Left colon (tissue), 2 donors: ENCODE measurements at regions not wholly inside any gene's neighbourhood (a gene's known extent, or its start where the extent isn't known, plus 50 kb on each side); places are given as distances from the start of the nearest gene placed in this dataset.
"Not testable (repeated sequence)": the region's sequence is repeated elsewhere in the genome, so short reads cannot be mapped to it uniquely, and the experiment has no call there.

Experiments used
- ATAC-seq: fragments of 200-7000 bp; cut with Tn5 transposase; one replicate; pipeline ENCODE4 v1.9.1; 2020; ENCODE audit warnings: mild to moderate bottlenecking, moderate library complexity
- DNase-seq, 2 donors: peaks; one replicate each; pipeline ENCODE4 v3.0.0-alpha.2; 2020
- intact Hi-C, 2 donors: fragments of 100-400 bp; cut with DNase I in 1 of 2; cut with micrococcal nuclease in 1 of 2; formaldehyde crosslinking; loops; one replicate each; pipeline versions ENCODE4 v1.11.2 to v1.14.0; 2022; cut with DNase I, micrococcal nuclease
- donor health status: DM: no; HTN: no; CAD: no.
- donor health status: DM: yes; HTN: yes; CAD: no.

DNA sequence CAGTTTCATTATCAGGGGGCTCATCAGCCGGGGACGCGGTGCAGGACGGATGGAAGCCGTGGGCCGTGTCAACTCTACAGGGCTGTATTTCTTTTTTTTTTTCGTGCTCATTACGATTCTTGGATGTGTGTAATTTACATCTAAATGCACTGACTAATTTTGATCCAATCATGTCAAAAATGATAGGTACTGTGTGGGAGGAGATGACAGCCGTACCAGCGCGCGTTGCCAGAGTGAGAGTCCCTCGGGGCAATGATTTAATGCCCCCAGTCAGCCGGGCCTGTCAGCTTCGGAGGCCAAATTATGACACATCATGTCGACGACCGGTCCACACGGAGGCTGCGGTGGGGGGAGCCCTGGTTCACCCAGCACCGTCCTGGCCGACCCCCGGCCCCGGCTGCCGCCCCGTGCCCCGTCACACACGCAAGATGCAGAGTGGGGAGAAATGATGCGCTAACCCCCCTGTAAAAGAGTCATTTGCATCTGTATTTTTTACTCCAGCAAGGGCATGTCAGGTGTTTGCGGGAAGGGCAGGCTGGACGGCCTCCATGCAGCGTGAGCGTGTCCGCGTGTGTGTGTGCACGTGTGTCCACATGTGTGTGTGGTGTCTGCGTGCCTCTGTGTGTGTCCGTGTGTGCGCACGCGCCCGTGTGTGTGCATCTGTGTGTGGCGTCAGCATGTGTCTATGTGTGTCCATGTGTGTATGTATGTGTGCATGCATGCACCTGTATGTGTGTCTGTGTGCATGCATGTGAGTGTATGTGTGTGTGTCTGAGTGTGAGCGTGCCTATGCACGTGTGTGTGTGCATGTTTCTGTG is 74.3 kb upstream of the PPP2R3B start:
- ATAC-seq (no peak), DNase-seq (no peak)
- intact Hi-C loops: no loop called here

DNA sequence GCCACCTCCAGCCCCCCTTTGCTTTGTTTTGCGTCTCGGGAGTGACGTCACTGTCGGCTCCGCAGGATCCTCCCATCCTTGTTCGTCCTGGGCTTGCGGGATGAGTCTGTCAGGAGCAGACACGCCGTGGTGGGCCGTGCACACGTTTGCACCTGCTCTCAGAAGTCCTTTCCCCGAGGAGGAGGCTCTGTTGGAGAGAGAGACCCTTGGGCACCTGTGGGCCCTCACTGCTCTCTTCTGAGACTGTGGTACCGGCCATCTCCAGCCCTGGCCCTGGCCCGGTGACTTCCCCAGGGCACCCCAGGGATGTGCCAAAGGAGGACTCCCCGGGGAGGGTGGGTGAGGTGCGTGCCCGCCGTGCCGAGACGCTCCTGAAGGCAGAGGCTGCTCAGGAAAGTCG is 76.1 kb upstream of the PPP2R3B start:
- ATAC-seq (no peak), DNase-seq (no peak)
- intact Hi-C loops: no loop called here

DNA sequence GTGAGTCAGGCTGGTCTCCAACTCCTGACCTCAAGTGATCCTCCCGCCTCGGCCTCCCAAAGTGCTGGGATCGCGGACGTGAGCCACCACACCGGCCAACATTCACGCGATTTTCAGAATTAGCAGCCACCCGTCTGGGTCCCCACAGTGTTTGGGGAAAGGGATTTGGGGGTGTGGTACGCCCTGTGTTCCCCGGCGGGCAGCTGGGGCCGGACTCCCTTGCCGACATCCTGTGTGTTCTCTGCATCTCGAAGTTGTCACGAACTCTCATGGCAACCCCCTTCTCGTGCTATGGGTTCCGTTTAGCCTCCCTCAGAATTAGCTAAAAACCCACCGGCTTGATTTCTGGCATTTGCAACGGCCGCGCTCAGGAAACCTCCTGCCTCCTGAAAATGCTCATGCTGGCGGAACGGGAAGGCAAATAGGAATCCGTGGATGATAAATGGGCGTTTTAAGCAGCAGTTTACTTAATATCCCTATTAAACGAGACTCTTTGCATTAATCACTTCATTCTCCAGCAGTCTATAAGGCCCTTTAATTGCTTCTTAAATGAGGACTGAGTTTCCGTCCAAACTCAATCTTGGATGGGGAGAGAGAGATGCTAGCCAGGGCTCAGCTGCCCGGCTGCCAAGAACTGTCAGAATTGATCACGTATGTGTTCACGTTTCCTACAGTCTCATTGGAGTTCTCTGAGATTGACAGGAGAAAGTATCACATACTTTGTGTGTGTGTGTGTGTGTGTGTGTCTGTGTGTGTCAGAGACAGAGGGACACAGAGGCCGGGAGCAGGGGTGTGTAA is 78.9 kb upstream of the PPP2R3B start:
- ATAC-seq (no peak), DNase-seq (no peak)
- intact Hi-C loops: no loop called here

DNA sequence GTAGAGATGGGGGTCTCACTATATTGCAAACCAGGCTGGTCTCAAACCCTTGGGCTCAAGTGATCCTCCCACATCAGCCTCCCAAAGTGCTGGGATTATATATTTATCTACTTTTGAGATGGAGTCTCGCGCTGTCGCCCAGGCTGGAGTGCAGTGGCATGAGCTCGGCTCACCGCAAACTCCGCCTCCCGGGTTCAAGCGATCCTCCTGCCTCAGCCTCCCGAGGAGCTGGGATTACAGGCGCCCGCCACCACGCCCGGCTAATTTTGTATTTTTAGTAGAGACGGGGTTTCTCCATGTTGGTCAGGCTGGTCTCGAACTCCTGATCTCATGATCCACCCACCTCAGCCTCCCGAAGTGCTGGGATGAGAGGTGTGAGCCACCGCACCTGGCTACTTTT is 80.1 kb upstream of the PPP2R3B start:
- DNase-seq, intact Hi-C loops, ATAC-seq: not testable (repeated sequence)

DNA sequence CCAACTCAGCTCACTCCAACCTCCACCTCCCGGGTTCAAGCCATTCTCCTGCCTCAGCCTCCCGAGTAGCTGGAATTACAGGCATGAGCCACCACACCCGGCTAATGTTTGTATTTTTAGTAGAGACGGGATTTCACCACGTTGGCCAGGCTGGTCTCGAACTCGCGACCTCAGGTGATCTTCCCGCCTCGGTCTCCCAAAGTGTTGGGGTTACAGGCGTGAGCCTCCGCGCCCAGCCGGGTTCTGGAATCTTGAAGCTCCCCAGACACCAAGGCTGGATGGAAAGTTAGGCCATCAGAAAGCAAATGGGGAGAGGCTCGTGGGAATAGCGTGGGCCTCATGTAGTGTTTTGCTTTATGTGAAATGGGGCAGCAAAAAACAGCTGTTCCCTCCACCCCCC is 81.0 kb upstream of the PPP2R3B start:
- ATAC-seq, DNase-seq, intact Hi-C loops: not testable (repeated sequence)

DNA sequence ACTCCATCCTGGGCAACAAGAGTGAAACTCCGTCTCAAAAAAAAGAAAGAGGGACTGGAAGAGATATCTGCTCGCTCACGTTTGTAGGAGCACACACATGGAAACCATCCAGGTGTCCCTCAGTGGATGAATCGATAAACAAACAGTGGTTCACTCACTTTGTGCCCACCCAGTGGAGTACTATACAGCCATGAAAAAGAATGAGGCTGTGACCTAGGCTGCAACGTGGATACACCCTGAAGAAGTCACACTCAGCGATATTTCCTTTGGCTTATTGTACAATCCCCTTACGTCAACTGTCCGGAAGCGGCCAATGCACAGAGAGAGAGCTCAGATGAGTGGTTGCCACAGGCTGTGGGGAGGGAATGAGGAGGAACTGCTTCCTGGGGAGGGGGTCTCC is 82.3 kb upstream of the PPP2R3B start:
- DNase-seq: no peak
- no peak for ATAC-seq
- intact Hi-C loops: no loop called here

DNA sequence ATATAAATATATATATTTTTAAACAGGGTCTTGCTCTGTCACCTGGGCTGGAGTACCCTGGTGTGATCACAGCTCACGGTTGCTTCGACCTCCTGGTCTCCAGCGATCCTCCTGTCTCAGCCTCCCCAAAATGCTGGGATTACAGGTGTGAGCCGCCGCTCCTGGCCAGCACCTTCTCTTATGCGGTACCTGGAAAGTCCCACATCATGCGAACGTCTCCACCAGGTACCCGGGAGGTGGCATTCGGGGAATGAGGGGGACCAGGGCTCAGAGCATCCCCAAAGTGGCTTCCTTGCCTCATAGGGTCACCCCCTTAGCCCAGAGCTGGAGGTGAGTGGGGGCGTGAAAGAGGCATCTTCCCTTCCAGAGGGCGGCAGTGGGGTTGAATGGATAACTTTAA is 84.0 kb upstream of the PPP2R3B start:
- no peak for DNase-seq
- intact Hi-C loops: no loop called here

DNA sequence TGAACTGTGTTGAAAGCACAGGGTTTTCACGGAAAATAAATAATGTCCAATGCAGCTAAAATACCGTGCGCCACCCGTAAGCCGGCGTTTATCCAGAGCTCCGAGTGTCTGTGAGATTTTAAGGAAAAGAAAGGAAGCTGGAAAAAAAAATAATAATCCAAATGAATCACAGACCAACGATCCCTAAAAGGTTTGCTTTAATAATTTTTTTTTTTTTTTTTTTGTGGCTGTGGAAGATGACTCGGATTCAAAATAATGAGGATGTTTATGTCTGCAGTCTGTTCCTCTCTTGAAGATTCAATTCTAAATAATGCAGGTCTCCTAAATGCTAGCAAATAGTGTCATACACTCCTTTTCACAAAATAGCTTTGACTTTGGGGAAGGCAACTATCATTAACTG is 84.6 kb upstream of the PPP2R3B start:
- intact Hi-C loops: no loop called here
- no peak for DNase-seq
- ATAC-seq: no peak

More for the DNA sequence above, 84.0 kb upstream of the PPP2R3B start:
- ATAC-seq: no peak

DNA sequence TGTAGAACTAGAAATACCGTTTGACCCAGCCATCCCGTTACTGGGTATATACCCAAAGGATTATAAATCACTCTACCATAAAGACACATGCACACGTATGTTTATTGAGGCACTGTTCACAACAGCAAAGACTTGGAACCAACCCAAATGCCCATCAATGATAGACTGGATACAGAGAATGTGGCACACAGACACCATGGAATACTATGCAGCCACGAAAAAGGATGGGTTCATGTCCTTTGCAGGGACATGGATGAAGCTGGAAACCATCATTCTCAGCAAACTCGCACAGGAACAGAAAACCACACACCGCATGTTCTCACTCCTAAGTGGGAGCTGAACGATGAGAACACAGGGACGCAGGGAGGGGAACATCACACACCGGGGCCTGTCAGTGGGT is 85.6 kb upstream of the PPP2R3B start:
- intact Hi-C loops, DNase-seq, ATAC-seq: not testable (repeated sequence)

DNA sequence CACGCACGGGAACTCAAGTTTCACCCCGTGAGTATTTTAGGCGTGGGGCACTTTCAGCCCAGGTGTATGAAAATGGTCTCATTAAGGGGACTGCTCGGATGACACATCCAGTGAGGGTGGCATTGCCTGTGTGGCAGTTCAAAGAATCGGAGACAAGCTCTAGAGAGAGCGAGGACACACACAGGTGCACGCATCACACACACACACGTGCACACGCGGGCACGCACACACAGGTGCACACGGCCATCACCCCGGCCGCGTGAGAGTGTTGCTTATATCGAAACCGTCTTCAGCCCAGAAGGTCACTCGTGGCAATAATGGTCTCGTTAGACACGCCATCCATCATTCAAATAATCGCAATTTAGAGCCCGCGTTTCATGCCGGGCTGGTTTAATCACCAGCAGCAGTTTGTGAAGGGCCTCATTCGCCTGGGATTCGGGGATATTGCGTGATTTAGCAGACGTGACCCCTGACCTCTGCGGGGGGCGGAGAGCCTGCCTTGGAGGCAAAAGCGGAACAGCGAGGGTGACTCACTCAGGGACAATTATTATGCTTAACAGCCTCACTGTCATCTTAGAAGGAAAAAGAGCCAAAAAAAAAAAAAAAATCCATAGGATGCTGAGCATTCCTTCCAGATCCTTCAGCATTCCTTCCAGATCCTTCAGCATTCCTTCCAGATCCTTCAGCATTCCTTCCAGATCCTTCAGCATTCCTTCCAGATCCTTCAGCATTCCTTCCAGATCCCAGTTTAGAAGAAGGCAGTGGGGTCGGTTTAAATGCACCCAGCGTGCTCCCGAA is 89.4 kb upstream of the PPP2R3B start:
- intact Hi-C loops: no loop called here
- no peak for ATAC-seq
- DNase-seq: no peak

DNA sequence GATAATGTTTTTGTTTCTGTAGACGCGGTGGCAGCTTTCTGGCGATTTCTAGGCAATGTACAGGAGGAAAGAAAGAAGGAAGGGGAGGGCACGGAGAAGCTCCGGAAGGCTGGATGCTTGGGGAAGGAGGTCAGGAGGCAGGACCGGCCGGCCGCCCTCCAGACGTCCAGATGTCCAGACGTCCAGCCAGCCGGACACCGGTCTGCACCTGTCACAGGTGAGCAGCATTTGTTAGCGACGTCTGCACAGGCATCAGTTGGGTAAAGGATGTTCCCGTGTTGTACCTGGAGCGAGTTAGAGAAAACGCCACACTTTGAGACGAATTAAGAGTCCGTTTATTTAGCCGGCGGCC is 90.0 kb upstream of the PPP2R3B start:
- no peak for DNase-seq
- intact Hi-C loops: no loop called here
- no peak for ATAC-seq

DNA sequence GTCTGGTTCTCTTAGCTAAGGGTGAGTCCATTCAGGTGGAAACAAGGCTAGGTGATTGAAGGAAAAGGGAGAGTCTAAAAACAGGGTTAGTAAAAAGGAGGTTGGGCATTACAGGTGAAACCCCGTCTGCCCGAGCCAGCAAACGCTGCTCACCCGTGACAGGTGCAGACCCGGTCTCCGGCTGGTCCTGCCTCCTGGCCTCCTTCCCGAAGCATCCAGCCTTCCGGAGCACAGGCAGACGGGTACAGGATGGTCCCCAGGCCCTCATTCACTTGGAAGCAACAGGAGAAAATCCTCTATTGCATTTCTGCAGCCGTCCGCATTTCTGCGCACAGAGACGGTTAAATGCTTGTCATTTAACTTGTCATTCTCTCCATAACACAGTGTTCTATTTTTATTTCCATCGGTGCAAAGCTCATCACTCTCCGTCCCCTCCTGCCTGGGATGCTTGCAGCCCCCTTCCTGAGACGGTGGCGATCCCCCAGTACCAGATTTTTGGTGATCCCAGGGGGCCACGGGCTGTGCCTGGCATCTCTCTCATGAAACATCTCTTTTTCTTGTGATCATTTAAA is 90.8 kb upstream of the PPP2R3B start:
- DNase-seq: no peak
- ATAC-seq: no peak
- intact Hi-C loops: no loop called here

DNA sequence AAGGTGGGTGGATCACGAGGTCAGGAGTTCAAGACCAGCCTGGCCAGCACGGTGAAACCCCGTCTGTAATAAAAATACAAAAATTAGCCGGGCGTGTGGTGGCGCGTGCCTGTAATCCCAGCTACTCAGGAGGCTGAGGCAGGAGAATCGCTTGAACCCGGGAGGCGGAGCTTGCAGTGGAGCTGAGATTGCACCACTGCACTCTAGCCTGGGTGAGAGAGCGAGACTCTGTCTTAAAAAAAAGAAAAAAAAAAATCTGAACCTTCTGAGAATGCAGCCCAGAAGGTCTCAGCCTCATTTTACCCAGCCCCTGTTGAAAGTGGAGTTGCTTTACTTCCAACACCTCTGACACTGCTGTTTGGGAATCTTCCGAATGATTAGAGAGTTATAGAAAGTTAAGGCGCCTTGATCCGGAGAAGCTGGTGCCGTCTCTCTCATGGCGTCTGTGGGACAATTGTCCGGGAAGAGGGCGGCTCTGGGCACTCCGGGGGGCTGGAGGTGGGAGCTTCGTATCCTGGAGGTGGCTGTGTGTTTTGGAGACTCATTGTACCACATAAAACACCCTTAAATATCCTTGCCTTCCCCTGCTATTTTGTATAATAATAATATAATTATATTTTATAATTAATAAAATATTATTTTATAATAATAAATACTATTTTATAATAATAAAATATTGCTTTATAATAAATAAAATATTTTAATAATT is 92.7 kb upstream of the PPP2R3B start:
- ATAC-seq: no peak
- intact Hi-C loops: no loop called here
- DNase-seq: no peak

DNA sequence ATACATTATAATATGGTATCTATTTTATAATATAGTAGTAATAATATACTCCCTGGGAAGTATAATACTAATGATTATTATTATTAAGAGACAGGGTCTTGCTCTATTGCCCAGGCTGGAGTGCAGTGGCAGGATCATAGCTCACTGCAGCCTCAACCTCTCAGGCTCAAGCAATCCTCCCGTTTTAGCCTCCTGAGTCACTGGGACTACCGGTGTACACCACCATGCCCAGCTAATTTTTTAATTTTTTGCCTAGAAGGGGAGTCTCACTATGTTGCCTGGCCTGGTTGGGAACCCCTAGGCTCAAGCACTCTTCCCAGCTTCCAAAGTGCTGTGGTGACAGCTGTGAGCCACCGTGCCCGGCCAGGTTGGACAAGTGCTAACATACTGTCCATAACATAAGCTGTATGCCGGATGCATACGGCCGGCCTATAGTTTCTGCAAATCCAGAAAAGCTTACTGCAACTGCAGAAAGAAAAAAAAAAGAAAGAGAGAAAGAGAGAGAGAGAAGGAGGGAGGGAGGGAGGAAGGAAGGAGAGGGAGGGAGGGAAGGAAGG is 94.2 kb upstream of the PPP2R3B start:
- intact Hi-C loops: no loop called here
- DNase-seq (no peak), ATAC-seq (no peak)

DNA sequence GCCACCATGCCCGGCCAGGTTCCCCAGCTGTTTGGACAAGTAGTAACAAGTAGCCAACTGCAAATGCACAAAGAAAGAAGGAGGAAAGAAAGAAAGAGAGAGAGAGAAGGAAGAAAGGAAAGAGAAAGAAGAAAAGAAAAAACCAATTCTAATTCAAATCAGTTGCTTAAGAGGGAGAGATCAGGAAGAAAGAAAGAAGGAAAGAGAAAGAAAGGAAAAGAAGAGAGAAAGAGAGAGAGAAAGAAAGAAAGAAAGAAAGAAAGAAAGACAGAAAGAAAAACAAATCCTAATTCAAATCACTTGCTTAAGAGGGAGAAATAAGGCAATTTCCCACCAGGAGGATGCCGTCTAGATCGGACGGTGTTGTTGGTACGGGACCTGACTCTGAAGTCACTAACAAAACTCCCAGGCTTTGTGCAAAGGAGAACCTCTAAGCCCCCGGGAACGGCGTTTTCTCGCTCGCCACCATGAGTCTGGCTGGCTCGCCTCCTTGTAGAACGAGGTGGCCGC is 95.5 kb upstream of the PPP2R3B start:
- no peak for DNase-seq
- intact Hi-C loops: no loop called here
- ATAC-seq: no peak

DNA sequence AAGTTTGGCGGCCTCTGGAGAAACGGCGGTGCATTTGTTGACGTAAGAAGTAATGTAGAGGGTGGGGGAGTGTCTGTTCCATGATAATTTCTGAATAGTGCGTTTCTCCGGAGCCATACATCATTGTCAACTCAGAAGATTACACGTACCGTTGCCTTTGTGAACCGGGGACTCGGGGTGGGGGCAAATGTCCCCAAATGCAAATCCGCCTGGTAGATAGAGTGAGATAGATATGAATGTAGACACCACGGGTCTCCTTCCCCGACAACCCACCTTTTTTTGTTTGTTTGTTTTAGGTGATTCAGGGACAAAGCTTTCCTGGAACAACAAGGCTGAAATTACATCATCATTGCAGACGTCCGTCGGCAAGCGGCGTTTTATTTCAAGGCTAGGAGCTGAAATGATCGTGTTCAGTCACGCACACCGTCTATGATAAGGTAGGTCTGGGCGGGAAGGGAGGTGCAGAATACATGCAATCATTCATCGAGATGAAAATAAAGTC is 96.0 kb upstream of the PPP2R3B start:
- intact Hi-C loops: no loop called here
- ATAC-seq: no peak

DNA sequence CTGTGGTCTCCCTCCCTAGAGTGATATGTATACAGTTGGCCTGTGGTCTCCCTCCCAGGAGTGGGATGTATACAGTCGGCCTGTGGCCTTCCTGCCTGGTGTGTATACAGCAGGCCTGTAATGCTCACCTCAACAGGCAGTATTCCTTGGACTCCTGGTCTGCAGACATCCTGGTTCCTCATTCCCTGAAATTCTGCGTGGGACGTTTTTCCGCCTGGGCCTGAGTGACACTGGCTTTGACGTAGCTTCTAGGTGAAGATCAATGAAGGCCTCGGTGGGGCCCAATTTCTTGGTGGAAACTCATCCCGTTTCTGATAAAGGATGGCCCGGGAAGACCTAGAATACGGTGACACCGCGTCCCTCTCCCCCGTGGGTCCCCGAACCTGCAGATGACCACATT is 98.7 kb upstream of the PPP2R3B start:
- intact Hi-C loops: no loop called here
- DNase-seq: no peak
- ATAC-seq: no peak

More for the DNA sequence above, 96.0 kb upstream of the PPP2R3B start:
- DNase-seq: no peak

DNA sequence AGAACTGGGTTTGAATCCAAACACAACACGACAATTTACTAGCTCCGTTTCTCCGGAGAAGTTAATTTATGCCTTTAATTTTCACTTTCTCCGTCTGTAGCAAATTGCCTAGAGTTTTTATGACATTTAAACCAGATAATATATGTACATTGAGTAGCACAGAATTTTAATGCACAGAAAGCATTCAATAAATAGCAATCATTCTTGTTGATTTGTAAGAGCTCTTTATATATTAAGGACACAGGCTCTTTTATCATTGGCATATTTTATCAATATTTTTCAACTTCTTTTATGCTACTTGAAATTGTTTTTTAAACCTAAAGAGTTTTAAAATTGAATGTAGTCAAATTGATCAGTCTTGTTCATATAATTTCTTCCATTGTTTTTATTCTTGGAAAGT is 99.6 kb upstream of the PPP2R3B start:
- intact Hi-C loops: no loop called here
- ATAC-seq (no peak), DNase-seq (no peak)
